SU-DHL-6 (cell line): ENCODE measurements at regions not wholly inside any gene's neighbourhood (a gene's known extent, or its start where the extent isn't known, plus 50 kb on each side); places are given as distances from the start of the nearest gene placed in this dataset.

Source experiments
- H2AFZ ChIP-seq: fragments of 200-600 bp; sonication (generic); 2 replicates; pipeline ENCODE4 v1.6.1; 2014; ENCODE audit warnings: low read depth, mild to moderate bottlenecking, moderate library complexity, mixed read lengths, antibody characterized with exemption, low read length; ENCODE audit not compliant: severe bottlenecking
- H3F3A ChIP-seq: fragments of 200-600 bp; shearing (Covaris generic); 2 replicates; pipeline ENCODE4 v1.6.0; 2016; ENCODE audit warnings: antibody characterized with exemption, mild to moderate bottlenecking; ENCODE audit not compliant: insufficient read depth
- H3K27ac ChIP-seq: fragments of 200-600 bp; sonication (generic); 2 replicates; pipeline ENCODE4 v1.5.1; 2016; ENCODE audit warnings: low read depth, mild to moderate bottlenecking, low read length, moderate library complexity, mixed read lengths
- H3K27me3 ChIP-seq: fragments of 200-600 bp; sonication (generic), shearing (Covaris generic); 2 replicates; pipeline ENCODE4 v1.6.0; 2014; ENCODE audit warnings: mild to moderate bottlenecking, low read length
- H3K36me3 ChIP-seq: fragments of 200-600 bp; sonication (generic); 2 replicates; pipeline ENCODE4 v1.6.1; 2014; ENCODE audit warnings: mild to moderate bottlenecking, low read length, mixed read lengths
- H3K4me2 ChIP-seq: fragments of 300-600, 200-600 bp; shearing (Covaris generic), sonication (generic); 2 replicates; pipeline ENCODE4 v1.6.0; 2014; ENCODE audit warnings: low read length, low read depth, mild to moderate bottlenecking; ENCODE audit not compliant: poor library complexity, severe bottlenecking
- H3K4me3 ChIP-seq: fragments of 200-600 bp; sonication (generic); 2 replicates; pipeline ENCODE4 v1.5.1; 2014; ENCODE audit warnings: antibody characterized with exemption, low read length, mild to moderate bottlenecking, mixed read lengths; ENCODE audit not compliant: insufficient read depth, poor library complexity, severe bottlenecking
- H3K79me2 ChIP-seq: fragments of 200-600 bp; sonication (generic); 2 replicates; pipeline ENCODE4 v1.6.1; 2014; ENCODE audit warnings: mild to moderate bottlenecking, low read length, moderate library complexity; ENCODE audit not compliant: insufficient read depth
- H3K9ac ChIP-seq: fragments of 200-600 bp; sonication (generic); 2 replicates; pipeline ENCODE4 v1.7.0; 2014; ENCODE audit warnings: mild to moderate bottlenecking, low read length
- H3K9me2 ChIP-seq: fragments of 200-600 bp; sonication (generic); replicated peaks from 2 replicates; pipeline ENCODE4 v1.6.1; 2014; ENCODE audit warnings: low read length; ENCODE audit not compliant: insufficient read depth
- H3K9me3 ChIP-seq: fragments of 200-600 bp; sonication (generic); 2 replicates; pipeline ENCODE4 v1.6.1; 2014; ENCODE audit warnings: low read length, mixed read lengths; ENCODE audit not compliant: insufficient read depth
- H4K20me1 ChIP-seq: fragments of 200-600 bp; sonication (generic); 2 replicates; pipeline ENCODE4 v1.6.1; 2014; ENCODE audit warnings: low read depth, mild to moderate bottlenecking, antibody characterized with exemption, low read length, moderate library complexity, mixed read lengths
- EZH2phosphoT487 ChIP-seq: fragments of 200-600 bp; sonication (generic), shearing (Covaris generic); conservative IDR thresholded peaks from 2 replicates; pipeline ENCODE4 v1.6.1; 2018; ENCODE audit warnings: mild to moderate bottlenecking, antibody characterized with exemption, low read length, moderate library complexity, mixed read lengths
- TF ChIP-seq, protein P1 (sequence below): fragments of 200-600 bp; sonication (generic); IDR thresholded peaks from one replicate; pipeline ENCODE4 v1.5.1; 2017; ENCODE audit warnings: antibody characterized with exemption, mild to moderate bottlenecking, low read length, moderate library complexity; ENCODE audit not compliant: insufficient read depth, poor library complexity, severe bottlenecking

DNA sequence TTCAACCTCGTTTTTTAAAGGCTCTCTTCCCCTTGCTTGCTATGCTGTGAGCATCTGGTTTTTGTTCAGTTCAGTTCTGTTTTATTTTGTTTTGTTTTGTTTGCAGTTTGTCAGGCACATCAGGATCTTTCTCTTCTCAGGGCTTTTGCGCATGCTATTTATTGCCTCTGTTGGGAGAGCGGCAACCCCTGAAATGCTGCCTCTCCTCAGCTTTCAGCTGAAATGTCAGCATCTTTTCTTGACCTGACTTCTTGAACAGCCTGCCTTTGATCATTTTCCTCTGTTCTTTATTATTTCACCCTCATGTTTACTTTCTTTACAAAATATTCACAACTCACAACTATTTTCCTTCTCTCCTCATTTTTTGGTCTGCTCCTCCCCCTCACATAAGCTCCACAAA lies 50.4 kb upstream of the RC3H1 start:
- no peak overlapping the region for H3K9ac ChIP-seq
- H2AFZ ChIP-seq, result no peak overlapping the region
- H3K9me3 ChIP-seq, result no peaks in the 10 kb centered on the region
- no peak overlapping the region for H3K4me3 ChIP-seq
- H3K27ac ChIP-seq, result no peak overlapping the region
- H3K4me2 ChIP-seq, result no peak overlapping the region
- H3K27me3 ChIP-seq, result no peaks in the 10 kb centered on the region
- H3F3A ChIP-seq, result no peaks in the 10 kb centered on the region
- no peak for TF ChIP-seq EZH2phosphoT487
- TF ChIP-seq, protein P1, sequence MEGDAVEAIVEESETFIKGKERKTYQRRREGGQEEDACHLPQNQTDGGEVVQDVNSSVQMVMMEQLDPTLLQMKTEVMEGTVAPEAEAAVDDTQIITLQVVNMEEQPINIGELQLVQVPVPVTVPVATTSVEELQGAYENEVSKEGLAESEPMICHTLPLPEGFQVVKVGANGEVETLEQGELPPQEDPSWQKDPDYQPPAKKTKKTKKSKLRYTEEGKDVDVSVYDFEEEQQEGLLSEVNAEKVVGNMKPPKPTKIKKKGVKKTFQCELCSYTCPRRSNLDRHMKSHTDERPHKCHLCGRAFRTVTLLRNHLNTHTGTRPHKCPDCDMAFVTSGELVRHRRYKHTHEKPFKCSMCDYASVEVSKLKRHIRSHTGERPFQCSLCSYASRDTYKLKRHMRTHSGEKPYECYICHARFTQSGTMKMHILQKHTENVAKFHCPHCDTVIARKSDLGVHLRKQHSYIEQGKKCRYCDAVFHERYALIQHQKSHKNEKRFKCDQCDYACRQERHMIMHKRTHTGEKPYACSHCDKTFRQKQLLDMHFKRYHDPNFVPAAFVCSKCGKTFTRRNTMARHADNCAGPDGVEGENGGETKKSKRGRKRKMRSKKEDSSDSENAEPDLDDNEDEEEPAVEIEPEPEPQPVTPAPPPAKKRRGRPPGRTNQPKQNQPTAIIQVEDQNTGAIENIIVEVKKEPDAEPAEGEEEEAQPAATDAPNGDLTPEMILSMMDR, result no peak
- H3K36me3 ChIP-seq, result no peaks in the 10 kb centered on the region
- H3K79me2 ChIP-seq, result no peaks in the 10 kb centered on the region
- H3K9me2 ChIP-seq, result no peaks in the 10 kb centered on the region
- H4K20me1 ChIP-seq, result no peaks in the 10 kb centered on the region
